ENCODE measurements at regions not wholly inside any gene's neighbourhood (a gene's known extent, or its start where the extent isn't known, plus 50 kb on each side); places are given as distances from the start of the nearest gene placed in this dataset.

- ChIA-PET CTCF (ENCODE audit: unreplicated experiment) (no interaction called here), POLR2A (interaction anchor here (1.4 kb wide), 1 partner anchor 20 kb away, joined by 3 read pairs; no protein-coding TSS in a partner anchor)
- no peak for TF ChIP-seq CTCF (conservative IDR thresholded peaks at IDR 0.05; ENCODE audit: low read length)
- no peak for TF ChIP-seq EZH2phosphoT487 (IDR thresholded peaks at IDR 0.05; ENCODE audit: borderline replicate concordance, low read depth, low read length)
Measured at GRCh38 chr1:239507826-239508225, 121.5 kb downstream of the CHRM3 start.

GRCh38 chr1:239511875-239512274 lies 125.5 kb downstream of the CHRM3 start:
- H4K20me1 ChIP-seq (ENCODE audit: insufficient read depth, low read length) = no peaks in the 10 kb centered on the region
- H2AFZ ChIP-seq (ENCODE audit: low read length) = no peak overlapping the region
- BruUV-seq (replicated peaks) = no TSS peak
- H3K4me3 ChIP-seq (ENCODE audit: low read depth, low read length, poor library complexity, severe bottlenecking) = no peak overlapping the region
- no peaks in the 10 kb centered on the region for H3K79me2 ChIP-seq (ENCODE audit: insufficient read depth, low read depth, low read length)
- ChIA-PET POLR2A (interaction anchor here (0.7 kb wide), 1 partner anchor 306 kb away, joined by 3 read pairs; no protein-coding TSS in a partner anchor), CTCF (ENCODE audit: unreplicated experiment) (no interaction called here)
- intact Hi-C loops (cut with micrococcal nuclease; ENCODE audit: unreplicated experiment) = no loop called here
- no peak for DNase-seq (ENCODE audit: low spot score)
- H3K9me2 ChIP-seq (ENCODE audit: insufficient read depth, low read length) = no peaks in the 10 kb centered on the region
- TF ChIP-seq CTCF (conservative IDR thresholded peaks at IDR 0.05; ENCODE audit: low read length) = no peak
- H3K36me3 ChIP-seq (ENCODE audit: insufficient read depth, low read length) = no peaks in the 10 kb centered on the region
- H3K27ac ChIP-seq (ENCODE audit: low read depth, low read length, poor library complexity, severe bottlenecking) = no peak overlapping the region
- no peaks in the 10 kb centered on the region for H3K9me3 ChIP-seq (ENCODE audit: low read length)
- H3K4me1 ChIP-seq (ENCODE audit: insufficient read depth, low read length, poor library complexity, severe bottlenecking) = no peaks in the 10 kb centered on the region
- no peak overlapping the region for H3K4me2 ChIP-seq (ENCODE audit: low read length)

More at GRCh38 chr1:239507826-239508225, 121.5 kb downstream of the CHRM3 start:
- BruUV-seq (replicated peaks) = no TSS peak
- Histone ChIP-seq H3K36me3 (ENCODE audit: insufficient read depth, low read length) (no peaks in the 10 kb centered on the region), H3K4me2 (ENCODE audit: low read length) (no peak overlapping the region), H3K79me2 (ENCODE audit: insufficient read depth, low read depth, low read length) (no peaks in the 10 kb centered on the region), H4K20me1 (ENCODE audit: insufficient read depth, low read length) (no peaks in the 10 kb centered on the region), H3K9me3 (ENCODE audit: low read length) (no peaks in the 10 kb centered on the region), H2AFZ (ENCODE audit: low read length) (no peak overlapping the region), H3K27ac (ENCODE audit: low read depth, low read length, poor library complexity, severe bottlenecking) (no peak overlapping the region), H3K4me1 (ENCODE audit: insufficient read depth, low read length, poor library complexity, severe bottlenecking) (no peaks in the 10 kb centered on the region), H3K4me3 (ENCODE audit: low read depth, low read length, poor library complexity, severe bottlenecking) (no peak overlapping the region), H3K9me2 (ENCODE audit: insufficient read depth, low read length) (no peaks in the 10 kb centered on the region)
- DNase-seq (ENCODE audit: low spot score) = no peak
- intact Hi-C loops (cut with micrococcal nuclease; ENCODE audit: unreplicated experiment) = no loop called here

- Histone ChIP-seq H3K36me3 (ENCODE audit: insufficient read depth, low read length) (no peaks in the 10 kb centered on the region), H3K4me2 (ENCODE audit: low read length) (no peak overlapping the region), H3K9me2 (ENCODE audit: insufficient read depth, low read length) (no peaks in the 10 kb centered on the region), H3K9me3 (ENCODE audit: low read length) (no peaks in the 10 kb centered on the region), H2AFZ (ENCODE audit: low read length) (no peak overlapping the region), H3K27ac (ENCODE audit: low read depth, low read length, poor library complexity, severe bottlenecking) (no peak overlapping the region), H3K4me1 (ENCODE audit: insufficient read depth, low read length, poor library complexity, severe bottlenecking) (no peaks in the 10 kb centered on the region), H4K20me1 (ENCODE audit: insufficient read depth, low read length) (no peaks in the 10 kb centered on the region), H3K79me2 (ENCODE audit: insufficient read depth, low read depth, low read length) (no peaks in the 10 kb centered on the region), H3K4me3 (ENCODE audit: low read depth, low read length, poor library complexity, severe bottlenecking) (no peak overlapping the region)
- no TSS peak for BruUV-seq (replicated peaks)
- intact Hi-C loops (cut with micrococcal nuclease; ENCODE audit: unreplicated experiment) = no loop called here
- DNase-seq (ENCODE audit: low spot score) = no peak
- ChIA-PET CTCF (ENCODE audit: unreplicated experiment) (no interaction called here), POLR2A (no interaction called here)
- TF ChIP-seq CTCF (conservative IDR thresholded peaks at IDR 0.05; ENCODE audit: low read length) (no peak), EZH2phosphoT487 (IDR thresholded peaks at IDR 0.05; ENCODE audit: borderline replicate concordance, low read depth, low read length) (no peak)
Measured at GRCh38 chr1:239516579-239516978, 130.2 kb downstream of the CHRM3 start.

Data from OCI-LY7 (cell line).